ENCODE measurements at regions not wholly inside any gene's neighbourhood (a gene's known extent, or its start where the extent isn't known, plus 50 kb on each side); places are given as distances from the start of the nearest gene placed in this dataset.

GRCh38 chr17:83201206-83202001 lies 122.0 kb downstream of the METRNL start:
- no peak for TF ChIP-seq CTCF (IDR thresholded peaks at IDR 0.05; ENCODE audit: borderline replicate concordance, extremely low read depth, low read length, poor library complexity, severe bottlenecking)
- TF ChIP-seq EZH2 (IDR thresholded peaks at IDR 0.05; ENCODE audit: borderline replicate concordance, low read depth, low read length, severe bottlenecking) = no peak

Measured in DND-41 (cell line).